GM12873 (cell line): ENCODE measurements at regions not wholly inside any gene's neighbourhood (a gene's known extent, or its start where the extent isn't known, plus 50 kb on each side); places are given as distances from the start of the nearest gene placed in this dataset.

ENCODE experiments used
- TF ChIP-seq, protein P1 (sequence below): IDR thresholded peaks from 2 replicates; pipeline ENCODE4 v1.5.1; 2012; ENCODE audit warnings: low read depth, mild to moderate bottlenecking, moderate library complexity, low read length, control low read depth; ENCODE audit not compliant: insufficient read depth; ENCODE audit errors: missing control alignments

DNA sequence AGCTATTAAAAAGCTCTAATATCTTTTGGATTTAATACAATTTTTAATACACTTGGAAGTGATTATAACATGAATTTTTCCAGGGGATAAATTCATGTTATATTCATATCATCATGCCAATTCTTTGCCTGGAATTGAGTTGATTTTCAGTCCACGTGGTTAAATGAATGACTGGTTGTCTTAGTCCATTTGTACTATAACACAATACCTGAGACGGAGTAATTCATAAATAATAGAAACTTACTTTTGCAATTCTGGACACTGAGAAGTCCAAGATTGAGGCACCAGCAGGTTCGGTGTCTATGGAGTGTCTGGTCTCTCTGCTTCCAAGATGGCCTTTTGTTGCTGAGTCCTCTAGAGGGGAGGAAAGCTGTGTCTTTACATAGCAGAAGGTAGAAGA is 66.2 kb upstream of the TRDN start:
- TF ChIP-seq, protein P1, sequence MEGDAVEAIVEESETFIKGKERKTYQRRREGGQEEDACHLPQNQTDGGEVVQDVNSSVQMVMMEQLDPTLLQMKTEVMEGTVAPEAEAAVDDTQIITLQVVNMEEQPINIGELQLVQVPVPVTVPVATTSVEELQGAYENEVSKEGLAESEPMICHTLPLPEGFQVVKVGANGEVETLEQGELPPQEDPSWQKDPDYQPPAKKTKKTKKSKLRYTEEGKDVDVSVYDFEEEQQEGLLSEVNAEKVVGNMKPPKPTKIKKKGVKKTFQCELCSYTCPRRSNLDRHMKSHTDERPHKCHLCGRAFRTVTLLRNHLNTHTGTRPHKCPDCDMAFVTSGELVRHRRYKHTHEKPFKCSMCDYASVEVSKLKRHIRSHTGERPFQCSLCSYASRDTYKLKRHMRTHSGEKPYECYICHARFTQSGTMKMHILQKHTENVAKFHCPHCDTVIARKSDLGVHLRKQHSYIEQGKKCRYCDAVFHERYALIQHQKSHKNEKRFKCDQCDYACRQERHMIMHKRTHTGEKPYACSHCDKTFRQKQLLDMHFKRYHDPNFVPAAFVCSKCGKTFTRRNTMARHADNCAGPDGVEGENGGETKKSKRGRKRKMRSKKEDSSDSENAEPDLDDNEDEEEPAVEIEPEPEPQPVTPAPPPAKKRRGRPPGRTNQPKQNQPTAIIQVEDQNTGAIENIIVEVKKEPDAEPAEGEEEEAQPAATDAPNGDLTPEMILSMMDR: no peak

DNA sequence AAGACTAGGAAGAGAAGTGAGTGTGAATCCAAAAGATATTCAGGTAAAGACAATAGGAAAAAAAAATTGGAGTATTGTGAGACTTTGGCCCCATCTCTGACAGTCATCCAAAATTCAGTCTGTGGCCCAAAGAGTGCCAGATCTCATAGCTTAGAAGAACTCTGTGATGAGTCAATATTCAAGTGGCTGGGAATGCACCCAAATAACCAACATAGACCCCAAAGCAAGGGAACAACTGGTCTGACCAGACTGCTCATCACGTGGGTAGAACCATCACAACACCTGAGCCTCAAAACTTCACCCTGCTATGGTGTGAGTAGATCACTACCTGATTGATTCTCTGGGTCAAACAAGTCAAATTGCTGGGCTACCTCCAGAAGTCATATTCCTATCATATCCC is 51.1 kb upstream of the TRDN start:
- TF ChIP-seq, protein P1: no peak
